HG03442 (cell line): ENCODE measurements at regions not wholly inside any gene's neighbourhood (a gene's known extent, or its start where the extent isn't known, plus 50 kb on each side); places are given as distances from the start of the nearest gene placed in this dataset.
"Not testable (repeated sequence)": the region's sequence is repeated elsewhere in the genome, so short reads cannot be mapped to it uniquely, and the experiment has no call there.

Experiments used
- ATAC-seq: cut with Tn5 transposase; IDR thresholded peaks from one replicate; pipeline ENCODE4 v1.9.1; 2021; ENCODE audit warnings: mild to moderate bottlenecking, moderate library complexity; ENCODE audit not compliant: unreplicated experiment

GRCh38 chr4:117661091-117662072, 372.9 kb upstream of the NDST3 start:
- ATAC-seq = no peak

- no peak for ATAC-seq
These were observed 369.4 kb upstream of the NDST3 start for GRCh38 chr4:117664706-117665444.

- ATAC-seq = no peak
These were observed 358.1 kb upstream of the NDST3 start for GRCh38 chr4:117676153-117676552.

- ATAC-seq = no peak
These were observed 355.4 kb upstream of the NDST3 start for GRCh38 chr4:117678861-117679260.

- no peak for ATAC-seq
These were observed 342.5 kb upstream of the NDST3 start for GRCh38 chr4:117691572-117692351.

GRCh38 chr4:117692538-117692937, 341.7 kb upstream of the NDST3 start:
- no peak for ATAC-seq

GRCh38 chr4:117699595-117699994, 334.7 kb upstream of the NDST3 start:
- no peak for ATAC-seq

- no peak for ATAC-seq
These were observed 334.0 kb upstream of the NDST3 start for GRCh38 chr4:117700111-117700892.

GRCh38 chr4:117702353-117702752, 331.9 kb upstream of the NDST3 start:
- no peak for ATAC-seq

GRCh38 chr4:117704721-117705120, 329.6 kb upstream of the NDST3 start:
- no peak for ATAC-seq

- ATAC-seq = no peak
These were observed 293.6 kb upstream of the NDST3 start for GRCh38 chr4:117740736-117741135.

GRCh38 chr4:117745379-117745778, 288.9 kb upstream of the NDST3 start:
- not testable (repeated sequence) for ATAC-seq

GRCh38 chr4:117755438-117755837, 278.8 kb upstream of the NDST3 start:
- ATAC-seq = no peak

- no peak for ATAC-seq
These were observed 265.7 kb upstream of the NDST3 start for GRCh38 chr4:117768610-117769009.

- ATAC-seq = no peak
These were observed 263.8 kb upstream of the NDST3 start for GRCh38 chr4:117770269-117771102.

- ATAC-seq = no peak
These were observed 262.5 kb upstream of the NDST3 start for GRCh38 chr4:117771647-117772337.

GRCh38 chr4:117773064-117773936, 261.0 kb upstream of the NDST3 start:
- ATAC-seq = no peak

GRCh38 chr4:117777721-117778120, 256.6 kb upstream of the NDST3 start:
- ATAC-seq = no peak
